Kidney (tissue), 13 donors: ENCODE measurements at regions not wholly inside any gene's neighbourhood (a gene's known extent, or its start where the extent isn't known, plus 50 kb on each side); places are given as distances from the start of the nearest gene placed in this dataset.
A peak's percentile ranks its signal among the peaks of the same experiment; 100 is the strongest.

Experiments used
- DNase-seq, 5 donors: peaks; one replicate each; pipeline ENCODE4 v3.0.0-alpha.2; 2013 to 2020
- FAIRE-seq: peaks from 2 replicates; lab custom pipeline; 2012; peaks lifted over from hg19 to GRCh38; lab: Jason Lieb, UNC
- H3K27ac ChIP-seq, 2 donors: one replicate each; pipeline ENCODE4 v1.7.0; 2013; ENCODE audit warnings: low read depth in 2 of 2, low read length in 2 of 2, inconsistent platforms in 1 of 2
- H3K27me3 ChIP-seq: one replicate; pipeline ENCODE4 v1.7.1; 2013; ENCODE audit warnings: low read length, inconsistent platforms; ENCODE audit not compliant: control insufficient read depth, insufficient read depth
- H3K36me3 ChIP-seq, 3 donors: one replicate each; pipeline versions ENCODE4 v1.7.0 to v1.7.1; 2013; ENCODE audit warnings: low read length in 3 of 3, control low read depth in 1 of 3, inconsistent platforms in 1 of 3; ENCODE audit not compliant: insufficient read depth in 3 of 3, control insufficient read depth in 2 of 3
- H3K4me1 ChIP-seq, 3 donors: one replicate each; pipeline versions ENCODE4 v1.7.0 to v1.7.1; 2013; ENCODE audit warnings: low read length in 3 of 3, inconsistent platforms in 1 of 3, low read depth in 1 of 3; ENCODE audit not compliant: control insufficient read depth in 2 of 3, insufficient read depth in 2 of 3
- H3K4me3 ChIP-seq, 3 donors: one replicate each; pipeline versions ENCODE4 v1.7.0 to v1.8.1; 2013; ENCODE audit warnings: low read length in 3 of 3, control low read depth in 1 of 3, inconsistent platforms in 1 of 3
- H3K9ac ChIP-seq, 3 donors: one replicate each; pipeline versions ENCODE4 v1.7.0 to v1.7.1; 2013; ENCODE audit warnings: low read length in 3 of 3, control low read depth in 1 of 3, inconsistent platforms in 1 of 3
- H3K9me3 ChIP-seq, 3 donors: one replicate each; pipeline versions ENCODE4 v1.7.0 to v1.7.1; 2013; ENCODE audit warnings: low read length in 3 of 3, control low read depth in 1 of 3, inconsistent platforms in 1 of 3; ENCODE audit not compliant: control insufficient read depth in 2 of 3, insufficient read depth in 1 of 3
- CTCF ChIP-seq: IDR thresholded peaks from 3 replicates; pipeline ENCODE4 v1.5.1; 2012; ENCODE audit warnings: mild to moderate bottlenecking, moderate library complexity, borderline replicate concordance; ENCODE audit not compliant: insufficient read depth; ENCODE audit errors: extremely low read depth
- intact Hi-C: fragments of 100-400 bp; cut with DNase I; formaldehyde crosslinking; loops from one replicate; pipeline ENCODE4 v1.11.1; 2022
- donor health status: control.
- donor health status: control.
- donor health status: control.
- donor health status: control.
- donor health status: control.
- donor health status: DM: yes; HTN: yes; CAD: no.
- donor health status: Normal renal cell carcinoma (clear cell type).

GRCh38 chr4:67273666-67274065 is 271.6 kb downstream of the CENPC start:
- Histone ChIP-seq H3K36me3 (no peaks in the 10 kb centered on the region), H3K4me3 (no peak overlapping the region), H3K9ac (no peak overlapping the region), H3K27me3 (no peaks in the 10 kb centered on the region), H3K4me1 (no peaks in the 10 kb centered on the region), H3K27ac (no peak overlapping the region), H3K9me3 (no peaks in the 10 kb centered on the region)
- no peak for FAIRE-seq
- intact Hi-C loops, result no loop called here
- no peak for TF ChIP-seq CTCF
- DNase-seq, result no peak

DNA sequence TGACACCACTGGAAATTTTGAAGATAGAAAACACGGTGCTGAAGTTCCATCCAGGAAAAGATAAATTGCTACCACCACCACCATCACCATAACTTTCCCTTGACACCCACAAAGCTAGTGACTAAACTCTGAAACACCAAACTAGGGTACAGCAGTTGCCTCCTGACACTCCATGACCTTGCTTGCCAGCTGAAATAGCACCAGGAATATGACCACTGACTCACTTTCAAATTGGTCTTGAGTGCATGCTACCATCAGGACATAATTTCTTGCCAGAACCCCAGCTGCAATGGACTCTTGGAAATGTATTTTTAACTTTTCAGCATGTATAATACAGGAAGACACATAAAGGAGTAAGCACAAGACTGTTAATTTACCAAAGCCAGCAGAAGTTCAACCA is 283.3 kb downstream of the CENPC start:
- FAIRE-seq (no peak), DNase-seq (peak in 1 of 5 donors; percentile 9)
- no peak for TF ChIP-seq CTCF
- H3K9me3 ChIP-seq, result peaks cover 0 to 2% (median 0%) of the 10 kb centered on the region in 3 donors
- H3K9ac ChIP-seq, result no peak overlapping the region
- no peaks in the 10 kb centered on the region for H3K36me3 ChIP-seq
- H3K27me3 ChIP-seq, result no peaks in the 10 kb centered on the region
- no peak overlapping the region for H3K4me3 ChIP-seq
- intact Hi-C loops, result no loop called here
- H3K4me1 ChIP-seq, result no peaks in the 10 kb centered on the region
- no peak overlapping the region for H3K27ac ChIP-seq

DNA sequence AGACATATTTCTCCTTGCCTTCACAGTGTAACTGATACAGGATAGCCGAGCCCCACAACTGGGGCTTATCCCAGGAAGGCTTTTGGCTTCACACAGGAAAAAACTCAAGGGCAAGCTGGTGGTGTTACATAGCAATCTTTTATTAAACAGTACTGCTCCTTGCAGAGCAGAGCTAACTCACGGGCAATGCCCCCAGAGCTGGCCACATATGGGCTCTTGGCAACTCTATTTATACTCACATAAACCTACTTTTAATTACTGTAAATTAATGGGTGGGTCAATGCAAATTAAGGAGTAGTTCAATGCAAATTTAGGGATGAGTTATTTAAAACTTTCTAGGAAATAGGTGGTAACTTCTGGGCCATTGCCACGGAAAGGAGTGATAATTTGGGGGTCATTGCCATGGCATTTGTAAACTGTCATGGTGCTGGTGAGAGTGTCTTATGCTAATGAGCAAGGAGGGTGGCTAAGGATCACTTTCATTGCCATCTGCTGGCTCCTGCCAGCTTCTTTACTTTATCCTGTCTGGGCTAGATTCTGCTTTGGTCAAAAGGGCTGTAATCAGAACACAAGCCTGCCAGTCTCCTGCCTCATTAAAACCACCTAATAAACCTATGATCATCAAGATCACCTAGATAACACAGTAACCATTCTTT is 288.8 kb downstream of the CENPC start:
- Histone ChIP-seq H3K27me3 (no peaks in the 10 kb centered on the region), H3K9me3 (peaks cover 0 to 2% (median 0%) of the 10 kb centered on the region in 3 donors), H3K36me3 (no peaks in the 10 kb centered on the region), H3K4me3 (no peak overlapping the region), H3K9ac (no peak overlapping the region), H3K4me1 (no peaks in the 10 kb centered on the region), H3K27ac (no peak overlapping the region)
- no peak for TF ChIP-seq CTCF
- intact Hi-C loops, result no loop called here
- DNase-seq (peak in 1 of 5 donors; percentile 3), FAIRE-seq (no peak)
